ENCODE measurements at regions not wholly inside any gene's neighbourhood (a gene's known extent, or its start where the extent isn't known, plus 50 kb on each side); places are given as distances from the start of the nearest gene placed in this dataset.
A peak's percentile ranks its signal among the peaks of the same experiment; 100 is the strongest.
"Not testable (repeated sequence)": the region's sequence is repeated elsewhere in the genome, so short reads cannot be mapped to it uniquely, and the experiment has no call there.

DNA sequence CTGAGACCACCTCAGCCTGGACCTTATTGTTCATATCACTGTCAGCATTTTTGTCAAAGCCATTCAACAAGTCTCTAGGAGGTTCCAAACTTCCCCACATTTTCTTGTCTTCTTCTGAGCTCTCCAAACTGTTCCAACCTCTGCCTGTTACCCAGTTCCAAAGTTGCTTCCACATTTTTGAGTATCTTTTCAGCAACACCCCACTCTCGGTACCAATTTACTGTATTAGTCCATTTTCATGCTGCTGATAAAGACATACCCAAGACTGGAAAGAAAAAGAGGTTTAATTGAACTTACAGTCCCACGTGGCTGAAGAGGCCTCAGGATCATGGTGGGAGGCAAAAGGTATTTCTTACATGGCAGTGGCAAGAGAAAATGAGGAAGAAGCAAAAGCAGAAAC lies 111.5 kb upstream of the MDM1 start:
- DNase-seq; ATAC-seq; intact Hi-C loops (cut with DNase I, micrococcal nuclease): not testable (repeated sequence)

DNA sequence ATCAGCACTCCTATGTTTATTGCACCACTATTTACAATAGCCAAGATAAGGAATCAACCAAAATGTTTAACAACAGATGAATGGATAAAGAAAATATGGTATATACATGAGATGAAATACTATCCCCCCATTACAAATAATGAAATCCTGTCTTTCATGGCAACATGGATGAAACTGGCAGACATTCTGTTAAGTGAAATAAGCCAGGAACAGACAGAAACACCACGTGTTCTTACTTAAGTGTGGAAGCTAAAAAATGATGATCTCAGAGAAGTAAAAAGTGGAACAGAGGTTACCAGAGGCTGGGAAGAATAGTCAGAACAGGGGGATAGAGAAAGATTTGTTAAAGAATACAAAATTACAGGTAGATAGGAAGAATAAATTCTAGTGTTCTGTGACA lies 113.7 kb upstream of the MDM1 start:
- ATAC-seq (peak; percentile 50), DNase-seq (no peak)
- intact Hi-C loops (cut with DNase I, micrococcal nuclease), result no loop called here

DNA sequence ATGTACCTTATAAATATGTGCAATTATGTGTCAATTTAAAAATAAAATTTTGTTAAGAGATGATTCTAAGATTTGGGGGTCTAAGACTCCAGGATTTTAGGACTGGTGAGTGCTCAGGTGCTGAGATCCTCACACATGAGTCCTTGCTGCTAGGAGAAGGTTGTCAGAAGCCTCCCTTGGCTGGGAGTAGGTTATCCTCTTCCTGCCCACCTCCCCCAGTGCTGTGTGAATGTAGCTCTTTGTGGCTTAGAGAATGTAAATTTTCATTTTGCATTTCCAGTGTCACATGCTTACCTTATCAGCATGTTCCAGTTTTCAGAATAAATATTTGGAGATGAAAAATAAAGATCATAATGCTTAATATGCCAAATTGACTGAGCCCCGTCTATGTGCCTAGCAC lies 114.2 kb upstream of the MDM1 start:
- intact Hi-C loops (cut with DNase I, micrococcal nuclease), result no loop called here
- DNase-seq, result no peak
- no peak for ATAC-seq

DNA sequence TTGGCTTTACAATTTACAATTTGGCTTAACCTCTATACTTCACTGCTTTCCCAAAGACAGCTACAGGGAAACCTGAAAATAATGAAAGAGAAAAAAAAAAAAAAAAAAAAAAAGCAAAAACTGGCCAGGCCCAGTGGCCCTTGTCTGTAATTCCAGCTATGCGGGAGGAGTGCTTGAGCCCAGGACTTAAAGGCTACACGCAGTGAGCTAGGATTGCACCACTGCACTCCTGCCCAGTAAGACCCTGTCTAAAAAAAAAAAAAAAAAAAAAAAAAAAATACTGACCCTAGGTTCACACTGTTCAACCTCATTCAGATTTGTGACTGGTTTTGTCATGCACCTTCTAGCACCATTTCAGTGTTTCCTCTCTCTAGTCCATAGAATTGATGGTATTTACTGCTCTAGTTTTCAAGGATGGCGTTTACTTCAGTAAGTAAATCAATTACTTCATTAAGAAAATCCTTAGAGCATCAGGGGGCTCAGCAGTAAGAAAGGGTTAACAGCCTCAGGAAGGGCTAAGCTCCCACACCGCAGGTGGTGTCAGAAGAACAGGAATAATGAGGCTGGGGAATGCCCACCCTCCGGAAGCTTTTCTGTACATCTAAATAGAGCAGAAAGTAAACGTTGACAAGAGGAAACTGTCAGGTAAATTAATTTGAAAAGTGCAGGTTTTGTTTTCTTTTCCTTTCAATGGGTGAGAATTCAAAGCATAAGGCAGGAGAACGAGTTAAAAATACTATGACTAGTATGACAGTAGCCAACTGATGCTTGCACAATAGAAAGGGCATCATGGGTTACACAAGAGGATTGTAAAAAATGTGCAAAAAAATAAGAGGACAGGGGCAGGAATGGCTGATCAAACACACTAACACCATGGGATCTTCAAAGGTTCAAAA lies 115.0 kb upstream of the MDM1 start:
- DNase-seq, result no peak
- intact Hi-C loops (cut with DNase I, micrococcal nuclease), result no loop called here
- ATAC-seq, result no peak

DNA sequence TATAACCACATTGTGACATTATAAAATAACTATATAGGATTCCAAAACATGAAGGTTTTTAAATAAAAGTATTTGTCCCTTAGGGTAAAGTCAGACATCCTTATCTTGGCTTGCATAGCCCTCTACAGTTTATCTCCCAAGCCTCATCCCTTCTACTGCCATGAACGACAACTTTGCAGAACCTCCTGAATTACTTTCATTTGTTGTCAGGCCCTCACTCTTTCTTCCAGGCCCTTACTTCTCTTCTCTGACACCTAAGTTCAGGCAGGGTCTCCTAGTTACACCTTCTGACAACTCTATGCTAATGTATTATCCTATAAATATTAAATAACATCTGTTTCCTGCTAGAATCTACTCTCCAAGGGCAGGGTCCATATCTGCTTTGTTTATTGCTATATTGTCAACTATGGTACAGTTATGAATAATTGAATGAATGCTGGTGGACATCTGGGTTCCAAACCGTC lies 115.7 kb upstream of the MDM1 start:
- ATAC-seq, result no peak
- intact Hi-C loops (cut with DNase I, micrococcal nuclease), result no loop called here
- DNase-seq, result no peak

DNA sequence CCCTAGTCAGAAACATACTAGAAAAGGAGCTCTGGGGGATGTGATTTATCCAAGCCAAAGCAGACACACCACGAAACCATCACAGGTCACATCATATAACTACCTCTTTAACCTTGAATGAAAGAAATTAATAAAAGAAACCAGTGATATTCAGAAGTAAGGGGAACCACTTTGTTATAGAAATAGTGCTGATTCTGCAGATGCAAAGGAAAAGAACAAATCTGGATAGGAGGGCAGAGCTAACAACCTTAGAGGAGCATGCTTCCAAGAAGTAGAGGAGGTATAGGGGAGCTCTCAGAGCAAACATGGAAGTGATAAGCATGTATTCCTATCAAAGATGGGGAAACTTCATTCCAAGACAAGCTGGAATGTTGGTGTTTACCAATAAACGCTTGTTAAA lies 117.0 kb upstream of the MDM1 start:
- no peak for ATAC-seq
- DNase-seq, result no peak
- intact Hi-C loops (cut with DNase I, micrococcal nuclease), result no loop called here

DNA sequence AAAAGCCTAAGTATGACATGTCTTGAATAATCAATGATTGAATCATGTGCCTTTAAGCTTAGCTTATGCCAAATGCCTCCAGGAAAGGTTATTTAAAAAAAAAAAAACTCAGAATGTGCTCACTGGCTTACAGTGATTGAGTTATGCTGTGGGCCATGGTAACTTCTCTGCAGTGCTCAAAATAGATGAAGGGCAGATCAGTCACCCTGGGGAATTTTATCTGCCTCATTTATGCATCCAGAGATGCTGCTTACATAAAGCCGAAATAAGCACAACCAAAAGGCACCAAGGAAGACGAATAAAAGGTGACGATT lies 118.7 kb upstream of the MDM1 start:
- intact Hi-C loops (cut with DNase I, micrococcal nuclease), result no loop called here
- DNase-seq, result no peak
- no peak for ATAC-seq

DNA sequence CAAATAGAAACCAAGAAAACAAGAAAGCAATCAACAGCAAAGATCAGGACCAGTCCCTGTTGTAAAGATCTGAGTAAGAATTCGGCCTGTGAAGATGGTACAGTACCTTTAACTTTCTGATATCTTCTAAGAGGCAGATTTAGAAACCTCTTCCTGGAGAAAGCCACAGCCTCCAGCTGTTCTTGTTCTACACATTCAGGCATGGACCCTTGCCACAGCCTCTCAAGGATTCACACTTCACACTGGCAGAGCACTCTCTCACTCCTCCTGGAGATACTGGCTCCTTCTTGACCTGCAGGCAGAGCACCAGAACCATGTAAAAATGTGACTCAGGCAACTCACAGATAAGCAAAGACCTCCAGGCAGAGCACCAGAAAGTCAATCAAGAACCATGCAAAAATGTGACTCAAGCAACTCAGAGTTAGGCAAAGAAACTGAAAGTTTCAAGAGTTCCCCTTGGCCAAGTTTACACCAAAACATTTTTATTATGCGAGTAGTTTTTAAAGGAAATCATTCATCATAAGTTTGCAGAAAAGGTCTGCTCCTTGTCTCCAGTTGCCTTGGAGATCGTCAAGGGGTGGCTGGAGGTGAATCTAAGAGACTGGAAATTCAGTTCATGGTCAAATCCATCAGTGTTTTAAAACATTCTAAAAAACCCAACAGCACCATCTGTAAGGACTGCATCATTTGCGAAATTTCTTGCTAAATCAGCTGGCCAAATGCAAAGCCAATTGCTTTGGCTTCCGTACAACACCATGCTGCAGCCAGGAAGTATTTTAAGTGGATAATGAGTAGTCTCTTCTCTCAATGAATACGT lies 119.3 kb upstream of the MDM1 start:
- intact Hi-C loops (cut with DNase I, micrococcal nuclease), result no loop called here
- ATAC-seq, result peak; percentile 33
- DNase-seq, result peak; percentile 23 to 39

DNA sequence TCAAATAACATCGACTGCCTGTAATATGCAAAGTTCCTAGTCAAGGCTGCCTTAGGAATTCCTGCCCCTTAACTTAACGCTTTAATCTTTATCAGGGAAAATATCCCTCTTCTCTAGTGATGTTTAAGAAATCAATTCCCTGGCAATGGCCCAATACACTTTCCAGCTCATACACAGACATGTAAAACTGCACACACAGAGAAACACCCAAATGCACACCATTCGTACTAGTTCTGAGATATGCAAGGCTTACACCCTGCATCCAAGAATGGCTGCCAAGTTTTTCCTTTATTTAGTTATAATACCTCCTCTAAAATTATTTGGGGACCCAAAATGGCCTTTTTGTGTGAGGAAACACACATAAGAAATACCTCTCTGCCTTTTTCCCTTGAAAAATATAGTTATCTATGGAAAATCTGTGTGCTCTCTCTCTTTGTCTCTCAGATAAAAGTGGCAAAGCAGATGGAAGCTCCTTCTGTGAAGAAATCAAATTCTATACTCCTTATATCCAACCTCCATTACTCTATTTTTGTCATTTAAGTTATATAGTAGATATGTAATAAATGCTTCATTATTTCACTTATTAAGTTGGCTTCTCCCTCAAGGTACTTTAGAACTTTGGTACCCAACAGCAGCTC lies 120.0 kb upstream of the MDM1 start:
- ATAC-seq (no peak), DNase-seq (no peak)
- intact Hi-C loops (cut with DNase I, micrococcal nuclease), result no loop called here

DNA sequence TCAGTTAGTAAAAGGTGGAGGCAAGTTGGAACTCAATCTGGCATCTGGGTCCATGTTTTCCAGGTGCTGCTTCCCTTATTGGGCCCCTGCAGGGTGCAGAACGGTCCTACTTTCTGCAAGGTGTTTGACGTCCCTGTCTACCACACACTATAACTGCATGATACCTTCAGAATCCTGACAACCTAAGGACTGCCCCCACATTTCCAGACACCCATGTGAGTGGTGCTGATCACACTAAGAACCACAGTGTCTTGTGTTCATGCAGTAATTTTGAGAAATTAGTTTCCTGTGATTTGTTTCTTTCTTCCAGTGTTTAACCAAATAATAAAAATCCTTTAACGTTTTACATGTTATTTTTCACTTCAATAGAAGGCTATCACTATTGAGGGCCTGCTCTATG lies 121.1 kb upstream of the MDM1 start:
- intact Hi-C loops (cut with DNase I, micrococcal nuclease), result no loop called here
- DNase-seq, result no peak
- ATAC-seq, result no peak

DNA sequence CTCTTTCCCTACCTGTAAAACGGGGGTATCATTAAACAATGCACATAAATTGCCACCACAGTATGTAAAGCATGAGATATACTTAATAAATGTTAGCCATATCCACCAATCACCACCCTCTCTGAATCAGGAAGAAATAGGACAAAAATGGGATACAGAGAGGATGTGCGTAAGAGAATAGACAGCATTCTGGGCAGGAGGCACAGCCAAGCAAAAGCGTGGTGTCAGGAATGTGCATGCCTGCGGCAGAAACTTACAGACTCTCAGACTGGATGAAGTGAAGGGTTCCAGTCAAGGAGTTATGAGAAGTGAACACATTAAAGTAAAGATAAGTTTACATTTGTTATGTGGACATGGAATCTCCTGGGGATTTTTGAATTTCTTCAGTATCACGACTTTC lies 121.7 kb upstream of the MDM1 start:
- DNase-seq, result no peak
- intact Hi-C loops (cut with DNase I, micrococcal nuclease), result no loop called here
- no peak for ATAC-seq

DNA sequence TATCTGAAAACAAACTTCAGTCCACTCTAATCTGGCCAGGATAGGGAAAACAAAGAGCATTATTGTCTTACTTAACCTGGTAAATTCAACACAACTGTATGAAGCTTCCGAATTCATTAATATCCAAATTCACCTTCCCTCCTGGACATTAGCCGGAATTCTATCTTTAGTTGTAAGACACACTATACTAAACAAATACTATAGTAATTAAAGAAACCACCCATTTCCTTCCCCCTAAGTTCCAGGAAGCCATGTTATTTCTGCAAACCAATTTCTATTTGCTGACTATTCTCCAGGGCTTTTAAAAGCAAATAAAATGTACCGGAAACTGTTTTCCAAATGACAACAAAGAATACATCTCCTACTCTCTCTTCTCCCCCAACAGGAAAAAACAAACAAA lies 122.7 kb upstream of the MDM1 start:
- ATAC-seq, result no peak

DNA sequence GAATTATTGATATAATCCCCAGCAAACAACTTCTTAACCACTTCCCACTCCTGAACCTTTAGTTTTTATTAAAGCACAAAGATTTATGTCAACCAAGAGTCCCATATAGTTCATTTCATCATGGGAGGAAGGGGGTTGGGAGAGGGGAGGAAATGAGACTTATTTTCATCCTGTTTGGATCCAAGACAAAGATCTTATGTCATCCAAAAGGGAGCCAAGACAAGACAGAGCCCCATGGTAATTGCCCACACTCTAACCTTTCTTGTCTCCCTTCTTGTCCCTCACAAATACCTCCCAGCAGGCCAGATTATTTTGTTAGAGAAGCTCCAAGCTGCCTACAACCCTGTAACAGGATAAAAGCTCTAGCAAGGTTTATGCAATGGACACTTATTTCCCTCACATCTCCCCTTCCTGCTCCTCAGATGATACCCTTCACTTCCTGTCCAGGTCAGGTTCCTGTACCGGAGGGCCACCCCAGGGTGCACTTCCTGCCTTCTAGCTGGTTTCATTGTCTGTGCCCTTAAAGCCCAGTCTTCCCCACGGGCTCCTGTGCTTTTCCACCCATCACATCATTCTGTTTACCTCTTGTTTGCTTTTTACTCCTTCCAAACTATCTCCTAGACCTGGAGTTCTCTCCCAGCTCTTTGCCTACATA lies 123.7 kb upstream of the MDM1 start:
- intact Hi-C loops (cut with DNase I, micrococcal nuclease), result no loop called here
- no peak for DNase-seq
- no peak for ATAC-seq

More for the DNA sequence above, 122.7 kb upstream of the MDM1 start:
- intact Hi-C loops (cut with DNase I, micrococcal nuclease), result no loop called here
- no peak for DNase-seq

DNA sequence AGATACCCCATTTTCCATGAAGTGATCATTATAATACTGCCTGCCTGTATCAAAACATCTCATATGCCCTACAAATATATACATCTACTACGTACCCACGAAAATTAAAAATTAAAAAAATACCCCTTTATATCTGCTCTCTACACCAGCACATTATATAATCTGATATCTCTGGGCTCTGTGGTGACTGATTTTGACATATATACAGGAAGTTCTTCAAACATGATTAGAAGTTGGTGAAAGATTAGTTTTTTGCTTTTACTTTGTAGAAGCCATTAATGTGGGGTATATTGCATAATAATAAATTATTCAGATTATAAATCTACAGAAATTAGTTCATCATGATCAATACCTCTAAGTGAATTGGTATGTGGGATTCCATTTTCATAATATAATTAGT lies 126.7 kb upstream of the MDM1 start:
- ATAC-seq (no peak), DNase-seq (no peak)
- intact Hi-C loops (cut with DNase I, micrococcal nuclease), result no loop called here

DNA sequence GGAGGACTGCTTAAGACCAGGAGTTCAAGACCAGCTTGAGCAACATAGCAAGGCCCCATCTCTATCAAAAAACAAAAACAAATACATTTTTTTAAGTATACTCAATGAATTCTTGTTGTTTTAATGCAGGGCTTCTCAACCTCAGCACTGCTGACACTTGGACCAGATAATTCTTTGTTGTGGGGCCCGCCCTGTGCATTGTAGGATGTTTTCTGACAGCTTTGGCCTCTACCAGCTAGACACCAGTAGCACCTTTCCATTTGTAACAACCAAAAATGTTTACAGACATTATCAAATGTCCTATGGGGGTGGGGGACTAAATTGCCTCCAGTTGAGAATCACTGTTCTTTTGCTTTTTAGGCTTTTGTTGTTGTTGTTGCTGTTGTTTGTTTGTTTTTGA lies 128.1 kb upstream of the MDM1 start:
- DNase-seq (no peak), ATAC-seq (no peak)
- intact Hi-C loops (cut with DNase I, micrococcal nuclease), result no loop called here

DNA sequence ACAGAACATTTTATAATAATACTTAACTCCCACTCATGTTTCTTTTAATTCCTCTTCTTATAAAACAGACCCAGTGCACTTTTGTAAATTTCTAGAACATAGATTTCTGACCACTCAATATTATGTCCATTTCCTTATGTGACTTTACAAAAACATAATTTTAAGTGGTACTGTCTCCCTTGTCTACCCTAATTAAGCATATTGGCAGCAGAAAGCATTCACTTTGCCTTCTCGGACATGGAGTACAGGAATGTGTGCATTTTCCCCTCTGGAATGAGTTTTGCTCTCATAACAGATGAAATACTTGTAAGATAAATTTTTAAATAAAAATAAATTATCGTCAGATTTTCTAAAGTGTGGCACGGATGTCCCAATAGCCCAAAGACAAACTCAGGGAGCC lies 129.5 kb upstream of the MDM1 start:
- ATAC-seq, result no peak
- no peak for DNase-seq
- intact Hi-C loops (cut with DNase I, micrococcal nuclease), result no loop called here

DNA sequence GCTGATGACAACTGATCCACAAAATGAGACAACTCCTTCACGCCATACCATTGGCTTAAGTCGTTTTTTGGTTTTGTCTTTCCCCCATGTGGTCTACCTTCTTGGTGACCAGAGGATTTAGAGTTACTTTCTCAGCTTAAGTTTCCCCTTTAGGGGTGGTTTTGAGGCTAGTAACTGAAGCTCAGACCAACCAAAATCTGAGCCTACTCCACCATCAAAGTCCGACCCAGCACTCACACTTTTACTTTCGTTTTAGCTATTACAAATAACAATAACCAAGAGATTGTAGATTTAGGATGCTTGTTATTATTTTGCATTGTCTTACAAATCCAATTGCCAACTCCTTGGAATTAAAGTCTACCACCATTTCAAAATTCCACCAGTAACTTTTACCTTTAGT lies 130.6 kb upstream of the MDM1 start:
- intact Hi-C loops (cut with DNase I, micrococcal nuclease), result no loop called here
- DNase-seq, result no peak
- no peak for ATAC-seq

DNA sequence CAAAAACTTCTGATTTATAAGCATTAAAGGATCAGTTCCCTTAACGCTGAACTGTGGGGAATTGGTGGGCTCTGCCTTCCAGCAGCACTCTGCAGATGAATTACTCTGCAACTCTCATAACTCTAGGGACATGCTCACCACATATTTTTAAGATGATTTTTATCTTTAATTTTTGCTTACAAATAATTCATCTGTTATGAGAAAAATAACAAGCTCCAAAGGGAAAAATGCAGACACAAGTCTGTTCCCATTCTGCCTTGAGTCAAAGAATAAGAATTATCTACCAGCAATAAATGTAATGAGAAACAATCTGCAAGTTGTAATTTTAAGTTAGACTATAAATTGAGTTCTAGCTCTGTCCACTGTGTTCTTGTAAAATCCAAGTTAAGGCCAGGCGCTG lies 133.1 kb upstream of the MDM1 start:
- DNase-seq (no peak), ATAC-seq (no peak)
- intact Hi-C loops (cut with DNase I, micrococcal nuclease), result no loop called here

DNA sequence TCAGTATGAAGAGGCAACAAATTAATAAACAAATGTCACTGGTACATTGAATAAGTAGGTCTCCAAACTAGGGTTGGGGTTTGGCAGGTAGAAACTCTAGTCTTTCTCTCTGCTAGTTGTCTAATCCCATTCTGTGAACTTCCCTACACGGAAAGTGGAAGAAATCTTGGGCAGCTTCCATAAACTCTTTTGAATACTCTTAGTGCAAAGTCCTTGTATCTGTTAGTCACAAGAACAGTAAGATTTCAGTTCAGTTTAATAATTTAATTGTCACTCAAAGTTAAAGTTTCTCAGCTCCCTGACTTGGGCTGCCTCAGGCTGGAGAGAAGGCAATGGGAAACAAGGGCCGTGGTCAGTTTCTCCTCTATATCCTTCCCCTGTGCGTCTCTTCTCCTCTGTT lies 135.4 kb upstream of the MDM1 start:
- intact Hi-C loops (cut with DNase I, micrococcal nuclease), result no loop called here
- peak; percentile 78 for ATAC-seq
- DNase-seq, result no peak
